ENCODE measurements at regions not wholly inside any gene's neighbourhood (a gene's known extent, or its start where the extent isn't known, plus 50 kb on each side); places are given as distances from the start of the nearest gene placed in this dataset.

DNA sequence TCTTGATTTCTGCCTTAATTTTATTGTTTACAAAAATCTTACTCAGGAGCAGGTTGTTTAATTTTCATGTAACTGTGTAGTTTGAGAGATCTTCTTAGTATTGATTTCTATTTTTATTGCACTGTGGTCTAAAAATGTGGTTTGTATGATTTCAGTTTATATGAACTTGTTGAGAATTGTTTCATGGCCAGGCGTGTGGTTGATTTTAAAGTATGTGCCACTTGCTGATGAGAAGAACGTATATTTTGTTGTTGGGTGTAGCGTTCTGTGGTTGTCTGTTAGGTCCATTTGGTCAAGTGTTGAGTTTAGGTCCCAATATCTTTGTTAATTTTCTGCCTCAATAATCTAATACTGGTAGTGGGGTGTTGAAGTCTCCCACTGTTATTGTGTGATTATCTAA, 996.8 kb downstream of the PCDH19 start:
- no peak for DNase-seq (ENCODE audit: low spot score)

- DNase-seq (ENCODE audit: low spot score), result no peak
Measured at GRCh38 chrX:99398545-99398944, 1011.5 kb downstream of the PCDH19 start.

GRCh38 chrX:99397879-99398278, 1012.2 kb downstream of the PCDH19 start:
- DNase-seq (ENCODE audit: low spot score), result no peak

DNA sequence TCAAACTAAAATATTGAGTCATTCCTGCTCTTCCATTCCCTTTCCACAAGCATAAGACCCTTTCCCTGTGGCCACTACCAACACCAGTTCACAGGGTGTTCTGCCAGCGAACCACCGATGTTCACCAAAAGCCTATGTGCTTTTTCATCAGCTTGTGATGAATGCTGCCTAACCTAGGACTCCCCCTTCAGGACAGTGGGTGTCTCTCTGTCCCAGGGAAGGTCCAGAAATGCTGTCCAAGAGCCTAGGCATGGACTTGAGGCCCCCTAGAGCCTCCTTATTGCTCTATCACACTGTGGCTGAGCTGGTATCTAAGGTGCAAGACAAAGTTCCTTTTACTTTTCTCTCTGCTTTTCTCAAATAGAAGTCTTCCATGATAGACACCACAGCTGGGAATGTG, 1015.6 kb downstream of the PCDH19 start:
- peak; percentile 1 for DNase-seq (ENCODE audit: low spot score)

- no peak for DNase-seq (ENCODE audit: low spot score)
Measured at GRCh38 chrX:99384594-99385374, 1025.3 kb downstream of the PCDH19 start.

DNA sequence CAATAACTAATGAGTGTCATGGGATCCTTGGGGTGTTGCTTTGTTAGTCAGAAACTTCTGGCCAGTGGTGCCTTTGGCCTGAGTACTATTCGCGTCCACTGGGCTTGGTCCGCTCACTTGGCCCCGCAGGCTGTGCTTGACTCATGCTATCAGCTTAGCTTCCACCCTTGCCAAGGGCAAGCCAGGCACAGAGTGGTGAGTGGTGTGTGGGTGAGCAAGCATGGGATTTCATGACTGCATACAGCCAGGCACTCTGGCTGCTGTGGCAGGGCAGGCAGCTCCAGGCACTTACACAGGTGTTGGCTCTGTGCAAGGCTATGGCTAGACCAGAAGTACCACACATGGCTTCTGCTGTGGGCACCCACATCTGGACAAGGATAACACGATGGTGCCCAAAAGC, 1026.3 kb downstream of the PCDH19 start:
- no peak for DNase-seq (ENCODE audit: low spot score)

- DNase-seq (ENCODE audit: low spot score), result no peak
Measured at GRCh38 chrX:99371976-99372595, 1038.0 kb downstream of the PCDH19 start.

- DNase-seq (ENCODE audit: low spot score), result no peak
Measured at GRCh38 chrX:99353412-99353811, 1056.7 kb downstream of the PCDH19 start.

DNA sequence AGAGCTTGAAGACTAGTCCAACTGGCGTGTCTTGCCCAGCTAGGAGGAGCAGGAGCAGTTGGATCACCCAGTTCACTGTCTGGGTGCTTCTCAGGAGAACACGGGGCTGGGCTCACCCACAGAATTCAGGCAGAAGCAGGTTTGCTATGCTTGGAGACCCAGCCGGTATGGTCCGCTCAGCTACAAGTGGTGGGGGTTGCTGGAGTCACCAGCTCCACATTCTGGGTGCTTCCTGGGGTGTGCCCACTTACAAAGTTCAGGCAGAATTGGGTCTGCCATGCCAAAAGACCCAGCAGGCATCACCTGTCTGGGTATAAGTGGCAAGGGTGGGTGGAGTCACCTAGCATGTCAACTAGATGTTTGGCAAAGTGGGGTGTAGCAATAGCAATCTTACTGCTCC, 1061.8 kb downstream of the PCDH19 start:
- DNase-seq (ENCODE audit: low spot score), result no peak

DNA sequence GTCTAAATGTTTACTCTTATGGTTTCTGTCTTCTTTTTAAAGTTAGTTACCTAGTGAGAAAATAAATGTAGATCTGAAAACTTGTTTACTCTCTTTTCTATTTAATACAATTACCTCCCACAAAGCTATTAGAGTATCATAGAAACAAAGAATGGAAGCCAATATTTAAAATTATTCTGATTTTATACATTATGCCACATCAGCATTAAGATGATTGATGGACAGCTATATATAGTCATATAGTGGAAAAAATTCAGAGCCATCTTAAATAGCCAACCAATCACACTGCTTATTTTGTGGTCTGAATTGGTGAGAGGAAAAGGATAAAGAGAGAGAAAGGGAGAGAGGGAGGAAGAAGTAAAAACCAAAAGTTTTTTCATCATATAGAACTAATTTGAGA, 1101.8 kb downstream of the PCDH19 start:
- DNase-seq (ENCODE audit: low spot score), result no peak

GRCh38 chrX:99305573-99305972, 1104.5 kb downstream of the PCDH19 start:
- no peak for DNase-seq (ENCODE audit: low spot score)

- DNase-seq (ENCODE audit: low spot score), result peak; percentile 0
Measured at GRCh38 chrX:99301990-99302389, 1108.1 kb downstream of the PCDH19 start.

GRCh38 chrX:99271641-99272040, 1138.4 kb downstream of the PCDH19 start:
- no peak for DNase-seq (ENCODE audit: low spot score)

- no peak for DNase-seq (ENCODE audit: low spot score)
Measured at GRCh38 chrX:99266255-99266654, 1143.8 kb downstream of the PCDH19 start.

DNA sequence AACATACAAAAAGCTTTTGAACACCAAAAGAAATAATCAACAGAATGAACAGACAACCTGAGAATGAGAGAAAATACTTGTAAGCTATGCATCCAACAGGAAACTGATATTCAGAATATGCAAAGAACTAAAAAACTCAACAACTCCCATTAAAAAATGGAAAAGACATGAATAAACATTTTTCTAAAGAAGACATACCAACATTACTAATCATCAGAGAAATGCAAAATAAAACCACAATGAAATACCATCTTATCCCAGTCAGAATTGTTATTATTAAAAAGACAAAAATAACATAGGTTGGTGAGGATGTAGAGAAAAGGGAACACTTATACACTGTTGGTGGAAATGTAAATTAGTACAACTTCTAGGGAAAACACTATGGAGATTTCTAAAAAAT, 1161.9 kb downstream of the PCDH19 start:
- DNase-seq (ENCODE audit: low spot score), result no peak

DNA sequence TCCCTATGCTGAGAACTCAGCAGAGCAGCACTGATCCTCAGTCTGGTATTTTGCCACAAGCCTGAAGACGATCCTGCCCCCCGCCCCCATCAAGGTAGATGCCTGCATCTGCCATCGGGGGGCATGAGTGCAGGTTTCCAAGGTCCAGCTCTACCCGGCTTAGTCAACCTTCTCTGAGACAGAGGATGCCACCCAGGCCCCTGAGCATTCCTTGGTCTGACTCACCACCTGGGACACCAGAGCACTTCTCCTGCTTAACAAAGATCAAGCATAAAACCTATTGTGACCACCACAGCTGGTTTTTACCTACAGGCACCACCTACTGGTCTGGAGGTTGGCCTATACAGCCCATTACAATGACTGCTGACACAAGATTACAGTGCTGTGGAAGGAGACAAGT, 1168.1 kb downstream of the PCDH19 start:
- peak; percentile 0 for DNase-seq (ENCODE audit: low spot score)

DNA sequence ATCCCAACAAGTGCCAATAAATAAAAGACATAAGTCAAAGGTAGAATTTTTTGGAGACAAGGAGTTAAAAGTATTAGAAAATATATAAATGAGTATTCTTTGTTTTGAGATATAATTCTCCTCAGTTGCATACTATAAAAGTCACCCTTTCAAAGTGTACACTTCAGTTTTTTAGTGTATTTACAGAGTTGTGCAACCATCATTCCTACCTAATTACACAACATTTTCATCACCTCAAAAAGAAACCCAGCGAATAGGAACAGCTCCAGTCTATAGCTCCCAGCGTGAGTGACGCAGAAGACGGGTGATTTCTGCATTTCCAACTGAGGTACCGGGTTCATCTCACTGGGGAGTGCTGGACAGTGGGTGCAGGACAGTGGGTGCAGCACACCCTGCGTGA, 1175.7 kb downstream of the PCDH19 start:
- DNase-seq (ENCODE audit: low spot score), result peak; percentile 0

GRCh38 chrX:99192421-99192820, 1217.7 kb downstream of the PCDH19 start:
- DNase-seq (ENCODE audit: low spot score), result no peak

DNA sequence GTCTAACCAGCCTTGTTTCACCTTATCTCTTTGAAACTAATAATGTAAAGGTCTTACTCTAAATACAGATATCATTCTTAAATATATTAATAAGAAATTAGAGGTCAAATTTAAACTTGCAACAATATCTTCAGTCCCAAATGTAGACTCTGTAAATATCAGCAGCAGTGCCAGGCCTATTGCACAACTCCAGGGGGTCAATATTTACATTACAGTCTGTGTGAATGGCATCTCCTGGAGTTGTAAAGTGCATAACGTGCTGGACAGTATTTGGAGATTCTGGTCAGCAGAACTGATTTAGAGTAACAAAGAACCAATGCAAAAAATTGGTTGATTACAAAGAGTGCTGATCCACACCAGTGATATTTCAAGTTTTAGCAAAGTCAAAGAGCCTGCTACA, 1225.9 kb downstream of the PCDH19 start:
- DNase-seq (ENCODE audit: low spot score), result peak; percentile 8

DNA sequence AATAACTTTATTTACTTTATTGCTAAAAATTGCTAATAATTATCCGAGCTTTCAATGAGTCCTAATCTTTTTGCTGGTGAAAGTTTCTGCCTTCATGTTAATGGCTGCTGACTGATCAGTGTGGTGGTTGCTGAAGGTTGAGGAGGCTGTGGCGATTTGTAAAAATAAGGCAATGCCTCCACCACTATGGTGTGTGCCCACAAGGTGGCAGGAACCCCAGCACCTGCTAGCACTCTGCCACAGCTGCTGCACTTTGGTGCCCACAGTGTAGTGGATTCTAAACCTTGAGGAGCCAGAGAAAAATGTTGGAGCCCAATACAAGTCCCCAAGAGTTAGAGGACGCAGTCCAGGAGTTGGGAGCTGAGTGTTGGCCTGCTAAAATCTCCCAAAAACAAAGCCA, 1237.1 kb downstream of the PCDH19 start:
- no peak for DNase-seq (ENCODE audit: low spot score)

DNA sequence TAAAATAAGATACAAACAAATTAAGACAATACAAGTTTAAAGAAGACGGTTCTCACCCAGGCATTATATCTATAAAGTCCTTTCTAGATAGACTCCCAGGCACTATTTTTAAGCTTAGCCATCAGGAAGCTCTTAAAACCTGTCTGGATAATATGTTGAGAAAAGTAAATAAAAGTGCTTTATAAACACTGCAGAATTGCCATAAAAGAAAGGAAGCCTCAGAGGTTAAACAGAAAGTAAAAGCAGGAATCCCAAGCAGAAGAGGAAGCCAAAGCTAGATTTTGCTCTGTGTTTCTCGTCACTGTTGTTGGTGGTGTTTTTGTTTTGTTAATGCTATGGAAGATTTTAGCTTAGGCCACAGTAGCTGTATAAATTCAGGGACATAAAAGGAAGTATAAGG, 1267.3 kb downstream of the PCDH19 start:
- no peak for DNase-seq (ENCODE audit: low spot score)

GRCh38 chrX:99137488-99137887, 1272.6 kb downstream of the PCDH19 start:
- DNase-seq (ENCODE audit: low spot score), result no peak

GRCh38 chrX:99117011-99117410, 1293.1 kb downstream of the PCDH19 start:
- DNase-seq (ENCODE audit: low spot score), result no peak

Data from HuH-7.5 (cell line).